Esophagus squamous epithelium (tissue), 5 donors: ENCODE measurements at regions not wholly inside any gene's neighbourhood (a gene's known extent, or its start where the extent isn't known, plus 50 kb on each side); places are given as distances from the start of the nearest gene placed in this dataset.

ENCODE experiments used
- DNase-seq: peaks from one replicate; lab custom pipeline; 2025; lab: John Stamatoyannopoulos, UW
- H3K27ac ChIP-seq, 4 donors: fragments of 200-600 bp; sonication (generic); one replicate each; pipeline ENCODE4 v1.5.1; 2016 to 2019; ENCODE audit warnings: mild to moderate bottlenecking in 1 of 4
- H3K27me3 ChIP-seq, 4 donors: fragments of 200-600 bp; sonication (generic); 1 replicate in 3 of 4; 2 replicates in 1 of 4; pipeline versions ENCODE4 v1.5.1 to v1.6.0; 2017 to 2021; ENCODE audit warnings: antibody characterized with exemption in 1 of 4
- H3K36me3 ChIP-seq, 3 donors: fragments of 200-600 bp; sonication (generic); one replicate each; pipeline ENCODE4 v1.5.1; 2016 to 2019
- H3K4me1 ChIP-seq, 3 donors: fragments of 200-600 bp; sonication (generic); one replicate each; pipeline ENCODE4 v1.5.1; 2017 to 2019
- H3K4me3 ChIP-seq, 4 donors: fragments of 200-600 bp; sonication (generic); 1 replicate in 3 of 4; 2 replicates in 1 of 4; pipeline ENCODE4 v1.5.1; 2016 to 2019; ENCODE audit warnings: mild to moderate bottlenecking in 2 of 4, moderate library complexity in 1 of 4
- H3K9me3 ChIP-seq, 3 donors: fragments of 200-600 bp; sonication (generic); one replicate each; pipeline ENCODE4 v1.5.1; 2016 to 2019
- CTCF ChIP-seq, 6 experiments: fragments of 450-650 bp in 4 of 6; fragments of 200-600 bp in 2 of 6; sonication (generic) in 2 of 6; IDR thresholded peaks; one replicate each; pipeline ENCODE4 v1.5.1; 2016 to 2019; ENCODE audit warnings: antibody characterized with exemption in 6 of 6, mild to moderate bottlenecking in 4 of 6, moderate library complexity in 4 of 6
- POLR2A ChIP-seq, 4 donors: fragments of 450-650 bp; IDR thresholded peaks; one replicate each; pipeline ENCODE4 v1.6.1; 2017; ENCODE audit warnings: antibody characterized with exemption in 4 of 4, mild to moderate bottlenecking in 4 of 4, moderate library complexity in 3 of 4
- WGBS, 2 donors: methylation state at CpG; one replicate each; pipeline ENCODE4 v1.1.5; 2018; 5-methylcytosine and 5-hydroxymethylcytosine counted together
- intact Hi-C: fragments of 100-400 bp; cut with DNase I; formaldehyde crosslinking; loops from one replicate; pipeline ENCODE4 v1.15.0; 2022
- donor health status: DM: yes; HTN: yes; CAD: no.

DNA sequence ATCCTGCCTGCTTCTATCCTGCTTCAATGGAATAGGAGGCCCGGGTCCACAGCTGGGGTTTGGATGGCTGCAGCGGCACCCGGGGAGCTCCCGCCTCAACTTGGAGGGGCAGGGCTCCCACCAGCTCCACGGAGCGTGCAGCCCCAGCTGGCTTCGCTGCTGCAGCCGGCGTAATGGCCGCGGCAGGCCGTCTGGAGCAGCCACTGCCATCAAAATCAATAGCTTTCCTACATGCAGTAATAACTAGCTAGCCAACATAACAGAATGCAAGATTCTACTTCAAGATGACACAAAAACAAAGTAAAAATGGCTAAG, 154.2 kb upstream of the RMP24 start:
- H3K4me1 ChIP-seq: no peaks in the 10 kb centered on the region
- H3K36me3 ChIP-seq: no peaks in the 10 kb centered on the region
- H3K9me3 ChIP-seq: no peaks in the 10 kb centered on the region
- TF ChIP-seq CTCF (IDR thresholded peaks at IDR 0.05) (no peak), POLR2A (IDR thresholded peaks at IDR 0.05) (no peak)
- no peaks in the 10 kb centered on the region for H3K27me3 ChIP-seq
- intact Hi-C loops: no loop called here
- H3K4me3 ChIP-seq: no peak overlapping the region
- no peak overlapping the region for H3K27ac ChIP-seq
- WGBS, 2 donors: 83% methylated on average over 1 of the region's 12 CpGs; no CpG with 5 or more reads in 1 of the 2 donors
- DNase-seq: no peak

GRCh38 chr18:35822413-35822812, 150.1 kb upstream of the RMP24 start:
- H3K27me3 ChIP-seq: no peaks in the 10 kb centered on the region
- no peaks in the 10 kb centered on the region for H3K36me3 ChIP-seq
- H3K4me3 ChIP-seq: no peak overlapping the region
- 39 to 57% methylated on average over 6 of the region's 6 CpGs for WGBS, 2 donors
- no peak for TF ChIP-seq POLR2A (IDR thresholded peaks at IDR 0.05)
- no peak for TF ChIP-seq CTCF (IDR thresholded peaks at IDR 0.05)
- H3K4me1 ChIP-seq: no peaks in the 10 kb centered on the region
- intact Hi-C loops: no loop called here
- DNase-seq: no peak
- no peaks in the 10 kb centered on the region for H3K9me3 ChIP-seq
- no peak overlapping the region for H3K27ac ChIP-seq

GRCh38 chr18:35826477-35826876, 146.0 kb upstream of the RMP24 start:
- peaks cover 0 to 9% (median 5%) of the 10 kb centered on the region in 3 donors for H3K9me3 ChIP-seq
- WGBS, 2 donors: 40% methylated on average over 1 of the region's 1 CpG; no CpG with 5 or more reads in 1 of the 2 donors
- no peaks in the 10 kb centered on the region for H3K27me3 ChIP-seq
- no peaks in the 10 kb centered on the region for H3K36me3 ChIP-seq
- no peak for DNase-seq
- no peak overlapping the region for H3K27ac ChIP-seq
- no peak for TF ChIP-seq CTCF (IDR thresholded peaks at IDR 0.05)
- TF ChIP-seq POLR2A (IDR thresholded peaks at IDR 0.05): no peak
- intact Hi-C loops: no loop called here
- H3K4me1 ChIP-seq: no peaks in the 10 kb centered on the region
- H3K4me3 ChIP-seq: no peak overlapping the region

GRCh38 chr18:35827275-35827902, 145.1 kb upstream of the RMP24 start:
- TF ChIP-seq POLR2A (IDR thresholded peaks at IDR 0.05): no peak
- TF ChIP-seq CTCF (IDR thresholded peaks at IDR 0.05): no peak
- no peaks in the 10 kb centered on the region for H3K4me1 ChIP-seq
- no peak overlapping the region for H3K27ac ChIP-seq
- peaks cover 0 to 17% (median 14%) of the 10 kb centered on the region in 3 donors for H3K9me3 ChIP-seq
- DNase-seq: no peak
- no peak overlapping the region for H3K4me3 ChIP-seq
- no peaks in the 10 kb centered on the region for H3K36me3 ChIP-seq
- intact Hi-C loops: no loop called here
- no peaks in the 10 kb centered on the region for H3K27me3 ChIP-seq

DNA sequence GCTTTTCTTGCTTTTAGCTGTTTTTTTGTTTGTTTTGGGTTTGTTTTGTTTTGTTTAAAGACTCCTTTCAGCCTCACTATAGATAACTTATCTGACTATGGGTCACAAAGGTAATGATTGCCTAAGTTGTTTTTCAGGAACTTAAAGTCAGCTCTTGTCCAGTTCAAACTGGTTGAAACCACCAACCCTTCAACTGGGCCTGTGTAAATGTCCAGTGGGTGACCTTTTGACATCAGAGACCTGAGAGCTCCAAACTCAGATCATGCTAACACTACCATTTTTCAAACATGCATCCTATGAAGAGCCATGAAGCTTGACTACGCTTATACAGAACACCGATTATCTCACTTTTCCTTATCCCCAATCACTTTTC, 144.6 kb upstream of the RMP24 start:
- no peak for DNase-seq
- 100% methylated on average over 2 of the region's 2 CpGs for WGBS, 2 donors
- Histone ChIP-seq H3K9me3 (peaks cover 0 to 22% (median 15%) of the 10 kb centered on the region in 3 donors), H3K4me3 (no peak overlapping the region), H3K36me3 (no peaks in the 10 kb centered on the region), H3K27ac (no peak overlapping the region), H3K27me3 (no peaks in the 10 kb centered on the region), H3K4me1 (no peaks in the 10 kb centered on the region)
- intact Hi-C loops: no loop called here
- TF ChIP-seq POLR2A (IDR thresholded peaks at IDR 0.05) (no peak), CTCF (IDR thresholded peaks at IDR 0.05) (no peak)
